MG63 (cell line): ENCODE measurements at regions not wholly inside any gene's neighbourhood (a gene's known extent, or its start where the extent isn't known, plus 50 kb on each side); places are given as distances from the start of the nearest gene placed in this dataset.
"Not testable (repeated sequence)": the region's sequence is repeated elsewhere in the genome, so short reads cannot be mapped to it uniquely, and the experiment has no call there.

ENCODE experiments used
- DNase-seq: peaks from one replicate; pipeline ENCODE4 v3.0.0-alpha.2; 2020
- H3K27me3 ChIP-seq: fragments of 250-450 bp; sonication (Bioruptor Pico); 2 replicates; pipeline ENCODE4 v1.5.1; 2020; ENCODE audit warnings: mild to moderate bottlenecking, moderate library complexity
- H3K36me3 ChIP-seq: fragments of 250-450 bp; sonication (Bioruptor Pico); 2 replicates; pipeline ENCODE4 v1.5.1; 2020; ENCODE audit warnings: mild to moderate bottlenecking, moderate library complexity
- H3K4me3 ChIP-seq: fragments of 250-450 bp; sonication (Bioruptor Pico); 2 replicates; pipeline ENCODE4 v1.5.1; 2020; ENCODE audit warnings: mild to moderate bottlenecking, moderate library complexity
- H3K9me3 ChIP-seq: fragments of 250-450 bp; sonication (Bioruptor Pico); 2 replicates; pipeline ENCODE4 v1.5.1; 2020; ENCODE audit warnings: mild to moderate bottlenecking, moderate library complexity

- Histone ChIP-seq H3K4me3 (no peak overlapping the region), H3K27me3 (no peaks in the 10 kb centered on the region), H3K36me3 (no peaks in the 10 kb centered on the region), H3K9me3 (0 out of 2 replicates have a peak, but pooled peaks cover under 1% of the 10 kb centered on the region)
- DNase-seq, result no peak
These were observed 52.3 kb upstream of the COL5A2 start for GRCh38 chr2:189231719-189232323.

- H3K4me3 ChIP-seq, result no peak overlapping the region
- no peaks in the 10 kb centered on the region for H3K9me3 ChIP-seq
- H3K27me3 ChIP-seq, result no peaks in the 10 kb centered on the region
- no peaks in the 10 kb centered on the region for H3K36me3 ChIP-seq
- DNase-seq, result no peak
These were observed 53.3 kb upstream of the COL5A2 start for GRCh38 chr2:189232759-189233406.

- Histone ChIP-seq H3K4me3 (no peak overlapping the region), H3K27me3 (no peaks in the 10 kb centered on the region), H3K36me3 (no peaks in the 10 kb centered on the region), H3K9me3 (no peaks in the 10 kb centered on the region)
- no peak for DNase-seq
These were observed 54.0 kb upstream of the COL5A2 start for GRCh38 chr2:189233527-189233926.

GRCh38 chr2:189234991-189235390, 55.4 kb upstream of the COL5A2 start:
- Histone ChIP-seq H3K4me3 (no peak overlapping the region), H3K36me3 (no peaks in the 10 kb centered on the region), H3K27me3 (no peaks in the 10 kb centered on the region), H3K9me3 (no peaks in the 10 kb centered on the region)
- DNase-seq, result no peak

DNA sequence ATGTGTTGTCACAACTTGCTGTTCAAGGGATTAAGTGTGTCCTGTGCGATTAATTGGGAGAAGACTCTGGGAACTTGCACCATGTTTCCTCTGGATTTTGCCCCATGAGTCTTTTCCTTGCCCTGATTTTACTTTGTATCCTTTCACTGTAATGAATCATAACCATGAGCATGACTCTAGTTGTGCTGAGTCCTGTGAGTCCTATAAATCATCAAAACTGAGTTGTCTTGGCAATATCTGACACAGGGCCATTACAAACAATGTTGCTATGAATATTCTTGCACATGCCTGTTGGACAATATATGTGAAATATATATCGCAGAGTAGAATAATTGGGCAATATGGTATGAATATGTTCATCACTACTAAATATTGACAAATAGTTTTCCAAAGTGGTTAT, 56.5 kb upstream of the COL5A2 start:
- no peaks in the 10 kb centered on the region for H3K27me3 ChIP-seq
- DNase-seq, result no peak
- no peaks in the 10 kb centered on the region for H3K9me3 ChIP-seq
- no peaks in the 10 kb centered on the region for H3K36me3 ChIP-seq
- no peak overlapping the region for H3K4me3 ChIP-seq

DNA sequence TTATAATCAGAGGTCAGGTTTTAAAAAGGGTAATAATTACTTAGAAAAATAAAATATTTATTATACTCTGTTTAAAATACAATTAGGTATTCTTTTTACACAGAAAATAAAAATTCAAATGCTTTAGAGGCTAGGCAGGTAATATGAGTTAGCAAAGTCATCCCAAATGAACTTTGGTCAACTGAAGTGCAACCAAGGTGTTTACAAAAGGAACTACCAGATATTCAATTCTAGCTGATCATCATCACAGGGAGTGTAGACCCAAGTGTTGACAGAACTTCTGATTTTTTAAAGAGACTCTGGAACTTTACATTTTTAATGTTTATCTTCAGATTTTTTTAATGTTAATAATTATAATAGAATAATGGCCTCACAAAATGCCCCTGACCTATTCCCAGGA, 59.3 kb upstream of the COL5A2 start:
- Histone ChIP-seq H3K36me3 (no peaks in the 10 kb centered on the region), H3K27me3 (no peaks in the 10 kb centered on the region), H3K4me3 (no peak overlapping the region), H3K9me3 (0 out of 2 replicates have a peak, but pooled peaks cover 2% of the 10 kb centered on the region)
- DNase-seq, result no peak

DNA sequence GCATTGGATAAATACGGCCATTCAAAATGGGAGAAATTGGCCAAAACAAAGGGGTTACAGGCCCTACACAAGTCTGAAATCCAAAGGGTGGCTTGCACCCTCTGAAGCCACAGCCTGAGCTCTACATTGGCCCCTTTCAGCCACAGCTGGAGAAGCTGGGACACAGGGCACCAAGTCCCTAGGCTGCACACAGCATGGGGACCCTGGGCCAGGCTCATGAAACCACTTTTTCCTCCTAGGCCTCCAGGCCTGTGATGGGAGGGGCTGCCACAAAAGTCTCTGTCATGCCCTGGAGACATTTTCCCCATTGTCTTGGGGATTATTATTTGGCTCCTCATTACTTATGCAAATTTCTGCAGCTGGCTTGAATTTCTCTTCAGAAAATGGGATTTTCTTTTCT, 64.3 kb upstream of the COL5A2 start:
- not testable (repeated sequence) for H3K9me3 ChIP-seq, H3K27me3 ChIP-seq, DNase-seq, H3K4me3 ChIP-seq, H3K36me3 ChIP-seq

- H3K4me3 ChIP-seq, result no peak overlapping the region
- DNase-seq, result no peak
- 0 out of 2 replicates have a peak, but pooled peaks cover 2% of the 10 kb centered on the region for H3K9me3 ChIP-seq
- no peaks in the 10 kb centered on the region for H3K27me3 ChIP-seq
- H3K36me3 ChIP-seq, result no peaks in the 10 kb centered on the region
These were observed 67.7 kb upstream of the COL5A2 start for GRCh38 chr2:189247276-189247675.

- Histone ChIP-seq H3K36me3 (no peaks in the 10 kb centered on the region), H3K9me3 (0 out of 2 replicates have a peak, but pooled peaks cover 2% of the 10 kb centered on the region), H3K27me3 (no peaks in the 10 kb centered on the region), H3K4me3 (no peak overlapping the region)
- DNase-seq, result no peak
These were observed 68.6 kb upstream of the COL5A2 start for GRCh38 chr2:189248141-189248540.

GRCh38 chr2:189249171-189249570, 69.6 kb upstream of the COL5A2 start:
- H3K4me3 ChIP-seq, result no peak overlapping the region
- no peaks in the 10 kb centered on the region for H3K9me3 ChIP-seq
- H3K36me3 ChIP-seq, result no peaks in the 10 kb centered on the region
- DNase-seq, result no peak
- no peaks in the 10 kb centered on the region for H3K27me3 ChIP-seq

- no peaks in the 10 kb centered on the region for H3K36me3 ChIP-seq
- H3K9me3 ChIP-seq, result no peaks in the 10 kb centered on the region
- H3K4me3 ChIP-seq, result no peak overlapping the region
- DNase-seq, result no peak
- no peaks in the 10 kb centered on the region for H3K27me3 ChIP-seq
These were observed 70.3 kb upstream of the COL5A2 start for GRCh38 chr2:189249901-189250300.

- Histone ChIP-seq H3K4me3 (no peak overlapping the region), H3K36me3 (no peaks in the 10 kb centered on the region), H3K27me3 (no peaks in the 10 kb centered on the region), H3K9me3 (no peaks in the 10 kb centered on the region)
- peak; percentile 14 for DNase-seq
These were observed 73.6 kb upstream of the COL5A2 start for GRCh38 chr2:189252991-189253675.

GRCh38 chr2:189253836-189254235, 74.3 kb upstream of the COL5A2 start:
- Histone ChIP-seq H3K9me3 (no peaks in the 10 kb centered on the region), H3K36me3 (no peaks in the 10 kb centered on the region), H3K4me3 (no peak overlapping the region), H3K27me3 (no peaks in the 10 kb centered on the region)
- DNase-seq, result no peak

GRCh38 chr2:189254268-189254883, 74.8 kb upstream of the COL5A2 start:
- DNase-seq, result peak; percentile 93
- H3K36me3 ChIP-seq, result no peaks in the 10 kb centered on the region
- H3K9me3 ChIP-seq, result no peaks in the 10 kb centered on the region
- H3K4me3 ChIP-seq, result no peak overlapping the region
- no peaks in the 10 kb centered on the region for H3K27me3 ChIP-seq

DNA sequence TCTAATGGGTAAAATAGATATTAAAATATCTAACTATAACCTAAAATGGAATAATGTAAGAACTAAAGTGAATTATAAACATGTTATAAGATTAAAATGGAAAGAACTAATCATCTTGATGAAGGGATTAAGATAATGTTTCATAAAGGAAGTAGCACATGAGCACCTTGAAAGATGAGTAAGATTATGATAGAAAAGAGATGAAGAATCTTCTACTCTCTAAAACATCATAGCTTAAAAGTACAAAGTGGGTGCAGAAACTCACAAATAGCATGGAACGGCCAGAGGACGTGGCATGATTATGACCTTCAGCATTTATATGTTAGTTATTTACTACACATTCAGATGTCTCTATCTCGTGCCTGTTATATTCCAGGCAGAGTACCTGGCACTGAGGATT, 76.2 kb upstream of the COL5A2 start:
- DNase-seq, result no peak
- H3K4me3 ChIP-seq, result no peak overlapping the region
- no peaks in the 10 kb centered on the region for H3K9me3 ChIP-seq
- no peaks in the 10 kb centered on the region for H3K27me3 ChIP-seq
- no peaks in the 10 kb centered on the region for H3K36me3 ChIP-seq

DNA sequence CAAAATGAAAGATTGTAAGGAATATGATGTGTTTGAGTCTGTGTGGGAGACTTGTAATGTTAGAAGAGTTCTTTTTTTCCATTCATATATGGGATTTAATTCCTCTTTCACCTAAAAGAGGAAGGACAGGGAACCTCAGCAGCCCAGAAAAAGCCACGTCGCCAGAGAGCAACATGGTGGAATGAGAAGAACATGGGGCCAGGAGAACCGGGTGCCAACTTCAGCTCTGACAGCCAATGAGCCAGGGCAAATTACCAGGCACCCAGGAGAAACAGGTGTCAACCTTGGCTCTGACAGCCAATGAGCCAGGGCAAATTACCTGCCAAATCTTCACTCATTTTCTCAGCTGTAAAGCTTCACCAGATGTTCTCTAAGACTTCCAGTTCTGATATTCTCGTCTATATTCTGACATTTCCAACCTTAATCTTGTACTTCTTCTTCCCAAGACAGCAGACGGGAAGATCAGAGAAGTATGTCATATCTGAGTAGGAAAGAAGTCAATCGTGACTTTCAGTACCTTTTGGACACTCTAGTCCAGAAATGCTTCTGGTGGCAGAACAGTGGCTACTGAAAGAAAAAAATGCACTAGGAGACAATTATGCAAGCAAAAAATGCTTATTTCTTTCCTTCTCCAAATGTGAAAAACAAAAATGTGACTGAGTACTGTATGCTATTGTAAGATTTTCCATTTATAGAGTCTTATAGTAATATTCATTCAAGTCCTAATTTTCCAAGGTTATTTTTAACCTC, 79.2 kb upstream of the COL5A2 start:
- H3K36me3 ChIP-seq, result no peaks in the 10 kb centered on the region
- no peaks in the 10 kb centered on the region for H3K9me3 ChIP-seq
- no peaks in the 10 kb centered on the region for H3K27me3 ChIP-seq
- H3K4me3 ChIP-seq, result no peak overlapping the region
- DNase-seq, result no peak

GRCh38 chr2:189260361-189260814, 80.8 kb upstream of the COL5A2 start:
- Histone ChIP-seq H3K27me3 (no peaks in the 10 kb centered on the region), H3K4me3 (no peak overlapping the region), H3K36me3 (no peaks in the 10 kb centered on the region), H3K9me3 (no peaks in the 10 kb centered on the region; the same call in 1 of the 2 replicates)
- no peak for DNase-seq
